Endometrium (tissue), 2 donors: ENCODE measurements at regions not wholly inside any gene's neighbourhood (a gene's known extent, or its start where the extent isn't known, plus 50 kb on each side); places are given as distances from the start of the nearest gene placed in this dataset.
"Not testable (repeated sequence)": the region's sequence is repeated elsewhere in the genome, so short reads cannot be mapped to it uniquely, and the experiment has no call there.

ENCODE experiments used
- FAIRE-seq: peaks from 2 replicates; lab custom pipeline; 2012; peaks lifted over from hg19 to GRCh38; lab: Jason Lieb, UNC
- donor health status: control.
- donor health status: control.

DNA sequence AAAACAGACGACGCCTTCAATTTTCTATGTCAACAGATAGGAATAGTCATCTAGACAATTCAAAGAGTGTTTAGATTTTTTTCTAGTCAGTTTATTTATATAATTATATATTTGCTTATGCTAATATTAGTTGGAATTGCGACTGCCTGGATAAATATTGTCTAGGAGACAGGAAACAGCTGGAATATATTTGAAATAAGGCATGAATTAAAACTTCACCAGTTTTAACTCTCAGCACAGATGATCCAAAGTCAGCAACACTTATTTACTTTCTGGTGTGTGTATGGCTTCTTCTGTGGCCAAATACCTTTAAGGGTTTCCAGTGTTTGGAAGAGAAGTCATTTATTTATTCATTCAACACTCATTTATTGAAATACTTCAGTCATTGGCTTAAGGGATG is 1215.4 kb upstream of the USP15 start:
- FAIRE-seq, result no peak

DNA sequence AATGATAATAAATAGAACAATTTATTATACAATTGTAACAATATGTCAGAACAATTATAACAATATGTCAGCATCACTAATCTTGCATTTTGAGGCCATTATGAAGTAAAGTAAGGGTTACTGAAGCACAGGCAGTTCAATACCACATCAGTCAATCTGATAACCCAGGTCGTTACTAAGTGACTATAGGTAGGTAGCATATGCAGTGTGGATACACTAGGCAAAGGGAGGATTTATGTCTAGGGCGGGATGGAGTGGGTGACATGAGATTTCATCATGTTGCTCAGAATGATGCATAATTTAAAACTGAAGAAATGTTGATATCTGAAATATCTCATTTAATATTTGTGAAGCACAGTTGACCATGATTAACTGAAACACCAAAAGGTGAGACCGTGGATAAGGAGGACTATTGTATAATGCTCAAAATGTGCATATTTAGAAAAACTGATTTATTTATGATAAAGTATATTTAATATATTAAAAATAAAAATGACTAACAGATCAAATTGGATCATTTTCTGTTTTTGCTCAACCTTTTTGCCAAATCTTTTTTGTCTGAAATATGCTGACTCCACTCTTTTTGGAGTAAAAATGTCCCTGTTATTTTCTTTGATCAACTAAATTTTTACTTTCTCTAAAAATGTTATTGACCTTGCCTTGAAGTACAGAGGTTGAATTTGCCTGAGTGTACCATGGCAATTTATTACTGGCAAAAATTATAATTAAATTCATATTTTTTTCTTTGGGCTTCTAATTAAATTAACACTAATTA is 1189.4 kb upstream of the USP15 start:
- no peak for FAIRE-seq

GRCh38 chr12:61072717-61073116 is 1187.5 kb upstream of the USP15 start:
- FAIRE-seq, result no peak

GRCh38 chr12:61095111-61095510 is 1165.1 kb upstream of the USP15 start:
- no peak for FAIRE-seq

GRCh38 chr12:61098031-61098580 is 1162.1 kb upstream of the USP15 start:
- no peak for FAIRE-seq

GRCh38 chr12:61107118-61107517 is 1153.1 kb upstream of the USP15 start:
- no peak for FAIRE-seq

GRCh38 chr12:61111218-61111617 is 1149.0 kb upstream of the USP15 start:
- no peak for FAIRE-seq

GRCh38 chr12:61137677-61138414 is 1122.4 kb upstream of the USP15 start:
- no peak for FAIRE-seq

DNA sequence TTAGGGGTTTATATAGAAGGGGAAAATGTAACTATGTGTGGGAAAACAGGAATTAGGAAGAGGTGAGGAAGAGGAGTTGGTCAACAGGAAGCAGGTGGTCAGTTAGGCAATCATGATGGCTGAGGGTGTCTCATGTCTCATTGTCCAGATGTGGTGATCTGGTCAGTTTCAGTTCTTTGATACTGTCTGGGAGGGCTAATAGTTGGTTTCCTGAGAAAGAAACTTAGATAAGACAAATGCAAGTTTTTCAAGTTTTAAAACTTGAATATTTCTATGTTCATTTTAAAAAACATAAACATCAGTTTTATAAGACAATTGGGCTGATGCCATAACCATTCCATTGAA is 1121.8 kb upstream of the USP15 start:
- no peak for FAIRE-seq

DNA sequence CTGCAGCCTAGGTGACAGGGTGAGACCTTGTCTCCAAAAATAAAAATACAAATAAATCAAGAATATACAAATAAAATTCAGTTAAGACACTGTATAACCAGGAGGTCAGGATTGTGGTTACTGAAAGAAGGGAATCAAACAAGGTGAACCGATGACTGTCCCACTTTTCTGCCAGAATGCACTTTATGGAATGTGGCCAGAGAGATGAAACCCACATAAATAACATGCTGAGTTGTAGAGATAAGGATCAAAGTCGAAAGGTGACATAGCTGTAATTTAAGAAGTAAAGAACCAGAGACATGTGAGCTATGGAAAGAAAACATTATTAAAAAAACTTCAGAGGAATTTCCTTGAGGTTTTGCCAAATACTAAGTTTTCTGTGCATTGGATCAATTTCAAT is 1098.2 kb upstream of the USP15 start:
- FAIRE-seq, result no peak

- no peak for FAIRE-seq
Measured at GRCh38 chr12:61188801-61189595, 1071.2 kb upstream of the USP15 start.

DNA sequence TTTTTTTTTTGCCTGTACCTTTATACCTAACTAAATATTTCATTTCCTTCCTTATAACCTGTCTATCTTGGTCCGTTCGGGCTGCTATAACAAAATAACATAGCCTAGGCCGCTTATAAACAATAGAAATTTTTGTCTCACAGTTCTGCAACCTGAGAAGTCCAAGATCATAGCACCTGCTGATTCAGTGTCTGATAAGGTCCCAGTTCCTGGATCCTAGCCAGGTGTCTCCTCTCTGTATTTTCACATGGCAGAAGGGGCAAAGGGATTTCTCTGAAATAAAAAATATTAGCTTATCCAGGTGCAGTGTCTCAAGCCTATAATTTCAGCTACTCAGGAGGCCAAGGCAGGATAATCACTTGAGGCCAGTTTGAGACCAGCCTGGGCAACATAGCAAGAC is 1046.6 kb upstream of the USP15 start:
- FAIRE-seq, result no peak

- no peak for FAIRE-seq
Measured at GRCh38 chr12:61220337-61220736, 1039.9 kb upstream of the USP15 start.

GRCh38 chr12:61232040-61232439 is 1028.2 kb upstream of the USP15 start:
- FAIRE-seq, result no peak

GRCh38 chr12:61250303-61250702 is 1009.9 kb upstream of the USP15 start:
- no peak for FAIRE-seq

- FAIRE-seq, result no peak
Measured at GRCh38 chr12:61251076-61251475, 1009.1 kb upstream of the USP15 start.

DNA sequence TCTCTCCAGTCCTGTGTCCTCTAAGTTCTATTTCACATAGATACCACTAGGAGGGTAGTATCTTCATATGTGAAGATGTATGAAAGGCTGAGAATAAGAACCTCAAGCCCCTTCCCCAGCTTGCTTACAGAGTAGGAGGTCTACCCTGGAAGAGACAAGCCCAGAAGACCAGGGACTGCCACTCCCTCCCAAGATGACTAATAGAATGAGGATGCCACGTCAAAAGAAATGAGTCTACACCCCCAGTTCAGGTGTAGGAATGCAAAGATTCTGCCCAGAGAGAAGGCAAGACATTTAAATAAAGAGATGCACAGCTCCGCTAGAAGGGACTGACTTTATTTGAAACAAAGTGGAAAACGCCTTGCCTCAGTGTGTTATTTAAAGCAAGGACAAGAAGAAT is 1006.0 kb upstream of the USP15 start:
- FAIRE-seq, result no peak

- FAIRE-seq, result not testable (repeated sequence)
Measured at GRCh38 chr12:61264294-61264693, 995.9 kb upstream of the USP15 start.

GRCh38 chr12:61267474-61267873 is 992.7 kb upstream of the USP15 start:
- no peak for FAIRE-seq

DNA sequence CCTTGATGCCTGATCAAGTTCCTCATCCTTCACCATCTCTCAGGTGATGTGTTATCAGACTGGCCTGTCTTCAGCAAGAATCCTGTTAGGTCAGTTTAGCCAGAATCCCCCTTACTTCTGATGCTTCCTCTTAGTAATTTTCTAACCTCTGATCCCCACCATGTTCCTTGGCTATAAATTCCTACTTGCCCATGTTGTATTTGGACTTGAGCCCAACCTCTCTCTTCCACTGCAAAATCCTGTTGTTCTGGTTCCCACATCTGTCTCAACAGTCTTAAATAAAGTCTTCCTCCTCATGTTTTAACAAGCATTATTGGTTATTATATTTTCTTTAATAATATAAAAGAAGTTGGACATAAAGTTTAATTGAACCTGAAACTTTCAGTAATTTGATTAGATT is 987.8 kb upstream of the USP15 start:
- no peak for FAIRE-seq

DNA sequence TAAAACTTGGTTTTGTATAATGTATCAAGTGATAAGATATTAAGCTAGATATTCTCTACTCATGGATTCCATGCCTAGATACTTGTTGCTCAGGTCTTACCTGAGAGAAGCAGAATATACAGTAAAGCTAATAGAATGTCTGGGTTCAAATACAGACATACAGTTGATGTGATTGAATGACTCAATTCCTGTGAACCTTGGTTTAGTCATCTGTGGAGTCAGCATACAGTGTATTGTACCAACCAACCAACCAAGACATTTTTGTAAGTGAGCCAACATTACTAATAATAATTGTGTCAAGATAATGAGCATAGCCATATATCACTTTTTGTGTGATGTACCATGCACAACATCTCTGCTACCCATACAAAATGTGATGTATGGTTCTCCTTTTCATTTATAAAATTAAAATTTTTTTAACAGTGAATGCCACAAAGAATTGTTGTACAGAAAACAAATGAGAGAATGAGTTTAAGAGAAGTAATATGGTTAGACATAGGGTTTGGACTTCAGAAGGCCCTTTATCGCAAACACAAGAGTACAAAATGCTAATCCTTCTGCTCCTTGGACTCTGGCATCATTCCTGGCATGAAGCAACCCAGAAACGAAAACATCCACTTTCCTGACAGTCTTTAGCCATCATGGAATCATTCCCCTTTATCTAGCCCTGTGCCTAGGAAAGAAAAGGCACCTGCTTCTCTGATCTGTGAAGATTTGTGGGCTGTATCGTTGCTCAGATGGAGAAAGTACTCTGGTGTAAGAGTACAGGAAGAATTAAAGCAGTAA is 977.2 kb upstream of the USP15 start:
- no peak for FAIRE-seq

DNA sequence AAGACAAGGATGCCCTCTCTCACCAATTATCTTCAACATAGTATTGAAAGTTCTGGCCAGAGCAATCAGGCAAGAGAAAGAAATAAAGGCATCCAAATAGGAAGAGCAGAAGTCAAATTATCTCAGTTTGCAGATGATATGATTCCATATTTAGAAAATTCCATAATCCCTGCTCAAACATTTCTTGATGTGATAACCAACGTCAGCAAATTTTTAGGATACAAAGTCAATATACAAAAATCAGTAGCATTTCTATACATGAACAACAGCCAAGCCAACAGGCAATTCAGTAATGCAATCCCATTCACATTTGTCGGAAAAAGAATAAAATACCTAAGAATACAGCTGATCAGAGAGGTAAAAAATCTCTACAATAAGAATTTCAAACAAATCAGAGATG is 969.7 kb upstream of the USP15 start:
- no peak for FAIRE-seq
